HEK293 (cell line): ENCODE measurements at regions not wholly inside any gene's neighbourhood (a gene's known extent, or its start where the extent isn't known, plus 50 kb on each side); places are given as distances from the start of the nearest gene placed in this dataset.

Source experiments
- CTCF ChIA-PET: fragments of 350-600 bp; formaldehyde crosslinking; extraction: SDS; loops from one replicate; lab custom pipeline; 2021; ENCODE audit warnings: antibody characterized with exemption; lab: Yijun Ruan, JAX
- POLR2A ChIA-PET: fragments of 300-600 bp; formaldehyde crosslinking; extraction: SDS; loops from one replicate; lab custom pipeline; 2020; ENCODE audit warnings: antibody characterized with exemption, inconsistent platforms; lab: Yijun Ruan, JAX
- H3K27ac ChIP-seq: fragments of 200-500 bp; sonication (Bioruptor generic); 2 replicates; pipeline ENCODE4 v1.5.1; 2014; ENCODE audit warnings: low read depth, low read length, control low read depth, inconsistent platforms; ENCODE audit errors: extremely low read depth
- H3K36me3 ChIP-seq, 2 experiments: fragments of 200-500 bp in 1 of 2; sonication (Bioruptor generic) in 1 of 2; 1 replicate in 1 of 2; 2 replicates in 1 of 2; pipeline ENCODE4 v1.5.1; 2014 to 2017; ENCODE audit warnings: inconsistent platforms in 2 of 2, low read length in 2 of 2; ENCODE audit not compliant: control insufficient read depth in 2 of 2, insufficient read depth in 1 of 2
- H3K4me1 ChIP-seq: fragments of 200-500 bp; sonication (Bioruptor generic); 2 replicates; pipeline ENCODE4 v1.5.1; 2014; ENCODE audit warnings: mild to moderate bottlenecking, low read length, inconsistent platforms; ENCODE audit not compliant: control insufficient read depth, insufficient read depth
- H3K4me3 ChIP-seq: 2 replicates; pipeline ENCODE4 v1.5.1; 2011; ENCODE audit warnings: low read depth, mild to moderate bottlenecking, control low read depth, low read length, moderate library complexity
- H3K9me3 ChIP-seq: fragments of 200-500 bp; sonication (Bioruptor generic); 2 replicates; pipeline ENCODE4 v1.5.1; 2014; ENCODE audit warnings: low read depth, low read length, inconsistent platforms; ENCODE audit not compliant: control insufficient read depth, insufficient read depth
- CTCF ChIP-seq: fragments of 450-650 bp; formaldehyde crosslinking; IDR thresholded peaks from 2 replicates; pipeline ENCODE4 v1.5.1; 2016; ENCODE audit warnings: missing biosample characterization, missing genetic modification characterization
- IKZF3 ChIP-seq: fragments of 450-650 bp; IDR thresholded peaks from 2 replicates; pipeline ENCODE4 v1.5.0; 2018; ENCODE audit warnings: missing biosample characterization, mild to moderate bottlenecking, missing genetic modification characterization, moderate library complexity
- PRDM4 ChIP-seq: fragments of 450-650 bp; formaldehyde crosslinking; IDR thresholded peaks from 2 replicates; pipeline ENCODE4 v1.5.1; 2017; ENCODE audit warnings: missing biosample characterization, missing genetic modification characterization
- SETDB1 ChIP-seq: IDR thresholded peaks from one replicate; pipeline ENCODE4 v1.6.1; 2017; ENCODE audit warnings: mild to moderate bottlenecking, low read length, moderate library complexity, mixed read lengths; ENCODE audit not compliant: insufficient read length
- ZBTB48 ChIP-seq: fragments of 450-650 bp; formaldehyde crosslinking; IDR thresholded peaks from 2 replicates; pipeline ENCODE4 v1.5.1; 2016; ENCODE audit warnings: missing biosample characterization, missing genetic modification characterization
- ZNF23 ChIP-seq: fragments of 450-650 bp; formaldehyde crosslinking; IDR thresholded peaks from 2 replicates; pipeline ENCODE4 v1.5.1; 2016; ENCODE audit warnings: missing biosample characterization, missing genetic modification characterization, borderline replicate concordance
- ZNF274 ChIP-seq, 2 experiments: fragments of 200-500 bp in 1 of 2; fragments of 450-650 bp in 1 of 2; sonication (Bioruptor generic) in 1 of 2; formaldehyde crosslinking in 1 of 2; IDR thresholded peaks; 2 replicates each; pipeline versions ENCODE4 v1.5.1 to v1.6.1; 2014 to 2016; ENCODE audit warnings: borderline replicate concordance in 1 of 2, inconsistent platforms in 1 of 2, low read length in 1 of 2, missing biosample characterization in 1 of 2, missing genetic modification characterization in 1 of 2
- ZNF292 ChIP-seq: fragments of 450-650 bp; formaldehyde crosslinking; IDR thresholded peaks from 2 replicates; pipeline ENCODE4 v1.5.1; 2016; ENCODE audit warnings: low read depth, missing biosample characterization, missing genetic modification characterization, borderline replicate concordance
- ZNF335 ChIP-seq: fragments of 450-650 bp; formaldehyde crosslinking; conservative IDR thresholded peaks from 2 replicates; pipeline ENCODE4 v1.5.1; 2016; ENCODE audit warnings: missing biosample characterization, missing genetic modification characterization
- ZNF350 ChIP-seq: fragments of 450-650 bp; formaldehyde crosslinking; IDR thresholded peaks from 2 replicates; pipeline ENCODE4 v1.5.0; 2017; ENCODE audit warnings: missing biosample characterization, mild to moderate bottlenecking, missing genetic modification characterization
- ZNF354C ChIP-seq: fragments of 450-650 bp; formaldehyde crosslinking; IDR thresholded peaks from 2 replicates; pipeline ENCODE4 v1.5.1; 2016; ENCODE audit warnings: missing biosample characterization, missing genetic modification characterization, low read depth, borderline replicate concordance
- ZNF596 ChIP-seq: fragments of 450-650 bp; IDR thresholded peaks from 2 replicates; pipeline ENCODE4 v1.5.0; 2018; ENCODE audit warnings: missing biosample characterization, mild to moderate bottlenecking, missing genetic modification characterization, moderate library complexity
- ZNF626 ChIP-seq: fragments of 450-650 bp; sonication (Bioruptor Pico); formaldehyde crosslinking; IDR thresholded peaks from 2 replicates; pipeline ENCODE4 v1.5.1; 2018; ENCODE audit warnings: missing biosample characterization, missing genetic modification characterization, inconsistent platforms
- ZSCAN23 ChIP-seq: fragments of 450-650 bp; formaldehyde crosslinking; IDR thresholded peaks from 2 replicates; pipeline ENCODE4 v1.5.1; 2016; ENCODE audit warnings: missing biosample characterization, missing genetic modification characterization
- TF ChIP-seq, protein P1 (sequence below): fragments of 450-650 bp; formaldehyde crosslinking; IDR thresholded peaks from 2 replicates; pipeline ENCODE4 v1.5.1; 2016; ENCODE audit warnings: missing biosample characterization, missing genetic modification characterization
- TF ChIP-seq, protein P2 (sequence below): fragments of 450-650 bp; formaldehyde crosslinking; IDR thresholded peaks from 2 replicates; pipeline ENCODE4 v1.5.1; 2016; ENCODE audit warnings: missing biosample characterization, missing genetic modification characterization
- TF ChIP-seq, protein P3 (sequence below): fragments of 450-650 bp; formaldehyde crosslinking; IDR thresholded peaks from 2 replicates; pipeline ENCODE4 v1.5.1; 2016; ENCODE audit warnings: missing biosample characterization, missing genetic modification characterization, borderline replicate concordance

DNA sequence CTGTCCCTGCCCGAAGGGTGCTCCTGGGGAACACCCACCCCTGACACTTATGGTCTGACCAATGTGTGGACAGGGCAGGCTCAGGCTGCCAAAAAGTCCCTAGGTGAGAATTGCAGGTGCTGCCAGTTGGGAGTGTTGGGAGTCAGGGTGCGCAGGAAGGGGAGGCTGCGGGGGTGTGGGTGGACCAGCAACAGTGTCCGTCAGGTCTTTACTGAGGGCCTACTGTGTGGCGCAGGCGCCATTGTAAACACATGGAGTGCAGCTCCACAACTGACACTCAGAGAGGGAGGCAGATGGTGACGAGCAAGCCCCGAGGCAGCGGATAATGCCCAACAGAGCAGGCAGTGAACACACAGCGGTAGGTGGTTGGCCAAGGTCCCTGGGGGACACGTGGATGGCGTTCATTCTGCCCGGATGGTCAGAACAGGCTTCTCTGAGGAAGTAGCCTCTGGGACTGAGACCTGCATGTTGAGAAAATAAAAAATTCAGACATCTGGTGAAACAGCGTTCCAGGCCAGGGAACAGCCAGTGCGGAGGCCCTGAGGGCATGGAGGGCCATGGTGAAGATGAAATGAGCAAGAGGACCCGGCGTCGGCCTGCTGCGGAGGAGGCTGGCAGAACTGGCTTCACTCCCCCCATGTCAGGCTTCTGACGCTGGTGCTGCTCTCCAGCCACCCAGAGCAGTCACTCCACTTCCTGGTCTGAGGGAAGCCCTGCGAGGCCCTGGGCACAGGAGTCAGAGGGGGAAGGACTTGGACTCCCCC, 136.2 kb upstream of the ZBTB40 start:
- no peak overlapping the region for H3K27ac ChIP-seq
- no peak for TF ChIP-seq ZBTB48 (tag by site-specific recombination)
- no peak for TF ChIP-seq ZNF350 (tag by site-specific recombination)
- no peak for TF ChIP-seq ZNF23 (tag by site-specific recombination)
- TF ChIP-seq, protein P1, sequence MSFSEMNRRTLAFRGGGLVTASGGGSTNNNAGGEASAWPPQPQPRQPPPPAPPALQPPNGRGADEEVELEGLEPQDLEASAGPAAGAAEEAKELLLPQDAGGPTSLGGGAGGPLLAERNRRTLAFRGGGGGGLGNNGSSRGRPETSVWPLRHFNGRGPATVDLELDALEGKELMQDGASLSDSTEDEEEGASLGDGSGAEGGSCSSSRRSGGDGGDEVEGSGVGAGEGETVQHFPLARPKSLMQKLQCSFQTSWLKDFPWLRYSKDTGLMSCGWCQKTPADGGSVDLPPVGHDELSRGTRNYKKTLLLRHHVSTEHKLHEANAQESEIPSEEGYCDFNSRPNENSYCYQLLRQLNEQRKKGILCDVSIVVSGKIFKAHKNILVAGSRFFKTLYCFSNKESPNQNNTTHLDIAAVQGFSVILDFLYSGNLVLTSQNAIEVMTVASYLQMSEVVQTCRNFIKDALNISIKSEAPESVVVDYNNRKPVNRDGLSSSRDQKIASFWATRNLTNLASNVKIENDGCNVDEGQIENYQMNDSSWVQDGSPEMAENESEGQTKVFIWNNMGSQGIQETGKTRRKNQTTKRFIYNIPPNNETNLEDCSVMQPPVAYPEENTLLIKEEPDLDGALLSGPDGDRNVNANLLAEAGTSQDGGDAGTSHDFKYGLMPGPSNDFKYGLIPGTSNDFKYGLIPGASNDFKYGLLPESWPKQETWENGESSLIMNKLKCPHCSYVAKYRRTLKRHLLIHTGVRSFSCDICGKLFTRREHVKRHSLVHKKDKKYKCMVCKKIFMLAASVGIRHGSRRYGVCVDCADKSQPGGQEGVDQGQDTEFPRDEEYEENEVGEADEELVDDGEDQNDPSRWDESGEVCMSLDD (tag by site-specific recombination) = no peak
- TF ChIP-seq ZNF335 (tag by site-specific recombination) = no peak
- no peak for TF ChIP-seq IKZF3
- no peaks in the 10 kb centered on the region for H3K9me3 ChIP-seq
- H3K4me3 ChIP-seq = no peak overlapping the region
- peaks cover 4% of the 10 kb centered on the region; the same call in 1 of the 2 replicates for H3K4me1 ChIP-seq
- H3K36me3 ChIP-seq = no peaks in the 10 kb centered on the region
- POLR2A ChIA-PET = no interaction called here
- CTCF ChIA-PET = interaction anchor here (0.6 to 0.7 kb wide), 2 partner anchors 76 to 113 kb away, joined by 3 read pairs; no protein-coding TSS in a partner anchor

DNA sequence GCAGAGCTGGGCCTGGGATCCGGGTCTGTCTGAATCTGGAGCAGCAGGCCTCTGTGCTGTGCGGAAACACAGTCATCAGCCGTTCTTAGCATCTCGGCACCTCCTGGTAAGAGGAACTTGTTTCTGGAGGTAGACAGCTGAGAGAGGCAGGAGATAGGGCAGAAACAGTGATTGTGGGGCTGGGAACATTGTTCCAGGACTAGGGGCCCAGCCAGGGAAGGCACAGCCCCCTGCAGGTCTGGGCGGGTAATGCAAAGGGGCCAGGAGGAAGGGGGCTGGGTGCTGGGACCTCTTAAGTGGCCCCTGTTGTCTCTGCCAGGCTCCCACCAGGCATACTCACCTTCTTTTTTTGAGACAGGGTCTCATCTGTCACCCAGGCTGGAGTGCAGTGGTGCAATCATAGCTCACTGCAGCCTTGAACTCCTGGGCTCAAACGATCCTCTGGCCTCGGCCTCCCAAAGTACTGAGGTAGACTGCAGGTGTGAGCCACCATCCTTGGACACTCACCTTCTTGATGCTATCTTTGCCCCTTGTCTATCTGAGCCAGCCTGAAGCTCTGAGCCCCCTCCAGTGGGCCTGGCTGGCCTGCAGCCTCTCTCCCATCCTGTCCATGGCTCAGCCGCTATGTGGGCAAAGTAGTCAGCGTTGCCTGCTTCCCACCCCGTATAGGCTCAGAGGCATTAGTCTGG, 134.3 kb upstream of the ZBTB40 start:
- CTCF ChIA-PET = interaction anchor here (0.6 to 1.8 kb wide), 17 partner anchors 18 to 298 kb away, joined by 3 to 6 read pairs (median 3); no protein-coding TSS in a partner anchor
- Histone ChIP-seq H3K36me3 (no peaks in the 10 kb centered on the region), H3K4me1 (peaks cover 4% of the 10 kb centered on the region; the same call in 1 of the 2 replicates), H3K27ac (no peak overlapping the region), H3K9me3 (no peaks in the 10 kb centered on the region), H3K4me3 (no peak overlapping the region)
- POLR2A ChIA-PET = interaction anchor here (0.7 kb wide), 1 partner anchor 188 kb away, joined by 3 read pairs; no protein-coding TSS in a partner anchor
- TF ChIP-seq ZNF23 (tag by site-specific recombination) (no peak), ZNF354C (tag by site-specific recombination) (no peak), ZNF596 (tag by site-specific recombination) (no peak), CTCF (peak; percentile 41; the same call in 1 of the 2 replicates), ZNF292 (tag by site-specific recombination) (no peak), ZSCAN23 (tag by site-specific recombination) (no peak), ZNF274 (IDR thresholded peaks at IDR 0.05; ENCODE audit: low read length) (no peak), ZNF274 (tag by site-specific recombination; IDR thresholded peaks at IDR 0.05; ENCODE audit: borderline replicate concordance) (no peak), PRDM4 (tag by site-specific recombination) (no peak), SETDB1 (no peak), ZBTB48 (tag by site-specific recombination) (peak; percentile 45; the same call in 1 of the 2 replicates), ZNF626 (tag by site-specific recombination) (no peak)
- TF ChIP-seq, protein P2, sequence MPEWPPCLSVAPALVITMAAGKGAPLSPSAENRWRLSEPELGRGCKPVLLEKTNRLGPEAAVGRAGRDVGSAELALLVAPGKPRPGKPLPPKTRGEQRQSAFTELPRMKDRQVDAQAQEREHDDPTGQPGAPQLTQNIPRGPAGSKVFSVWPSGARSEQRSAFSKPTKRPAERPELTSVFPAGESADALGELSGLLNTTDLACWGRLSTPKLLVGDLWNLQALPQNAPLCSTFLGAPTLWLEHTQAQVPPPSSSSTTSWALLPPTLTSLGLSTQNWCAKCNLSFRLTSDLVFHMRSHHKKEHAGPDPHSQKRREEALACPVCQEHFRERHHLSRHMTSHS (tag by site-specific recombination) = no peak
- TF ChIP-seq, protein P3, sequence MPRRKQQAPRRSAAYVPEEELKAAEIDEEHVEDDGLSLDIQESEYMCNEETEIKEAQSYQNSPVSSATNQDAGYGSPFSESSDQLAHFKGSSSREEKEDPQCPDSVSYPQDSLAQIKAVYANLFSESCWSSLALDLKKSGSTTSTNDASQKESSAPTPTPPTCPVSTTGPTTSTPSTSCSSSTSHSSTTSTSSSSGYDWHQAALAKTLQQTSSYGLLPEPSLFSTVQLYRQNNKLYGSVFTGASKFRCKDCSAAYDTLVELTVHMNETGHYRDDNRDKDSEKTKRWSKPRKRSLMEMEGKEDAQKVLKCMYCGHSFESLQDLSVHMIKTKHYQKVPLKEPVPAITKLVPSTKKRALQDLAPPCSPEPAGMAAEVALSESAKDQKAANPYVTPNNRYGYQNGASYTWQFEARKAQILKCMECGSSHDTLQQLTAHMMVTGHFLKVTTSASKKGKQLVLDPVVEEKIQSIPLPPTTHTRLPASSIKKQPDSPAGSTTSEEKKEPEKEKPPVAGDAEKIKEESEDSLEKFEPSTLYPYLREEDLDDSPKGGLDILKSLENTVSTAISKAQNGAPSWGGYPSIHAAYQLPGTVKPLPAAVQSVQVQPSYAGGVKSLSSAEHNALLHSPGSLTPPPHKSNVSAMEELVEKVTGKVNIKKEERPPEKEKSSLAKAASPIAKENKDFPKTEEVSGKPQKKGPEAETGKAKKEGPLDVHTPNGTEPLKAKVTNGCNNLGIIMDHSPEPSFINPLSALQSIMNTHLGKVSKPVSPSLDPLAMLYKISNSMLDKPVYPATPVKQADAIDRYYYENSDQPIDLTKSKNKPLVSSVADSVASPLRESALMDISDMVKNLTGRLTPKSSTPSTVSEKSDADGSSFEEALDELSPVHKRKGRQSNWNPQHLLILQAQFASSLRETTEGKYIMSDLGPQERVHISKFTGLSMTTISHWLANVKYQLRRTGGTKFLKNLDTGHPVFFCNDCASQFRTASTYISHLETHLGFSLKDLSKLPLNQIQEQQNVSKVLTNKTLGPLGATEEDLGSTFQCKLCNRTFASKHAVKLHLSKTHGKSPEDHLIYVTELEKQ (tag by site-specific recombination) = no peak
